HAP-1 (cell line): ENCODE measurements at regions not wholly inside any gene's neighbourhood (a gene's known extent, or its start where the extent isn't known, plus 50 kb on each side); places are given as distances from the start of the nearest gene placed in this dataset.

Experiments
- DNase-seq, 2 experiments: peaks; one replicate each; pipeline ENCODE4 v3.0.0-alpha.2; 2016 to 2020; ENCODE audit warnings: low spot score in 2 of 2
- H3K27me3 ChIP-seq: fragments of 250-450 bp; sonication (Bioruptor Pico); 2 replicates; pipeline ENCODE4 v1.5.1; 2020; ENCODE audit warnings: low read depth, mild to moderate bottlenecking, moderate library complexity
- H3K36me3 ChIP-seq: fragments of 250-450 bp; sonication (Bioruptor Pico); replicated peaks from 2 replicates; pipeline ENCODE4 v1.5.1; 2020; ENCODE audit warnings: mild to moderate bottlenecking
- H3K4me1 ChIP-seq: fragments of 250-450 bp; sonication (Bioruptor Pico); 2 replicates; pipeline ENCODE4 v1.5.1; 2020; ENCODE audit warnings: mild to moderate bottlenecking
- H3K4me3 ChIP-seq: fragments of 250-450 bp; sonication (Bioruptor Pico); 2 replicates; pipeline ENCODE4 v1.5.1; 2020; ENCODE audit warnings: mild to moderate bottlenecking, moderate library complexity
- H3K9me3 ChIP-seq: fragments of 250-450 bp; sonication (Bioruptor Pico); 2 replicates; pipeline ENCODE4 v1.5.1; 2020; ENCODE audit warnings: mild to moderate bottlenecking, moderate library complexity
- in situ Hi-C: fragments of 300-500 bp; cut with MboI; formaldehyde crosslinking; loops from 3 replicates; pipeline ENCODE4 v1.14.3; 2020; ENCODE audit warnings: low sequenced_read_pairs, inconsistent platforms, mixed read lengths

- H3K27me3 ChIP-seq = no peaks in the 10 kb centered on the region
- no peaks in the 10 kb centered on the region for H3K36me3 ChIP-seq
- peak in 1 of 2 experiments; percentile 45 for DNase-seq
- no peak overlapping the region for H3K4me3 ChIP-seq
- H3K9me3 ChIP-seq = no peaks in the 10 kb centered on the region
- no peaks in the 10 kb centered on the region for H3K4me1 ChIP-seq
- in situ Hi-C loops = no loop called here
Measured at GRCh38 chr21:35925497-35925896, 134.8 kb downstream of the SETD4 start.

- in situ Hi-C loops = no loop called here
- no peak for DNase-seq
- Histone ChIP-seq H3K4me1 (no peaks in the 10 kb centered on the region), H3K27me3 (no peaks in the 10 kb centered on the region), H3K4me3 (no peak overlapping the region), H3K36me3 (no peaks in the 10 kb centered on the region), H3K9me3 (no peaks in the 10 kb centered on the region)
Measured at GRCh38 chr21:35924714-35925301, 135.5 kb downstream of the SETD4 start.

GRCh38 chr21:35923971-35924370 lies 136.4 kb downstream of the SETD4 start:
- no peak overlapping the region for H3K4me3 ChIP-seq
- H3K9me3 ChIP-seq = no peaks in the 10 kb centered on the region
- no peaks in the 10 kb centered on the region for H3K36me3 ChIP-seq
- DNase-seq = no peak
- in situ Hi-C loops = no loop called here
- H3K4me1 ChIP-seq = no peaks in the 10 kb centered on the region
- H3K27me3 ChIP-seq = no peaks in the 10 kb centered on the region

GRCh38 chr21:35922618-35923017 lies 137.7 kb downstream of the SETD4 start:
- no peak for DNase-seq
- in situ Hi-C loops = no loop called here
- H3K4me1 ChIP-seq = no peaks in the 10 kb centered on the region

GRCh38 chr21:35921471-35921870 lies 138.9 kb downstream of the SETD4 start:
- no peak for DNase-seq
- no peaks in the 10 kb centered on the region for H3K9me3 ChIP-seq
- no peak overlapping the region for H3K4me3 ChIP-seq
- H3K4me1 ChIP-seq = no peaks in the 10 kb centered on the region
- no peaks in the 10 kb centered on the region for H3K36me3 ChIP-seq
- in situ Hi-C loops = no loop called here
- no peaks in the 10 kb centered on the region for H3K27me3 ChIP-seq

More at GRCh38 chr21:35922618-35923017, 137.7 kb downstream of the SETD4 start:
- H3K9me3 ChIP-seq = no peaks in the 10 kb centered on the region
- H3K36me3 ChIP-seq = no peaks in the 10 kb centered on the region
- H3K27me3 ChIP-seq = no peaks in the 10 kb centered on the region
- H3K4me3 ChIP-seq = no peak overlapping the region

GRCh38 chr21:35920436-35920835 lies 139.9 kb downstream of the SETD4 start:
- Histone ChIP-seq H3K36me3 (no peaks in the 10 kb centered on the region), H3K4me1 (no peaks in the 10 kb centered on the region), H3K27me3 (no peaks in the 10 kb centered on the region), H3K4me3 (no peak overlapping the region), H3K9me3 (no peaks in the 10 kb centered on the region)
- DNase-seq = no peak
- in situ Hi-C loops = no loop called here

GRCh38 chr21:35915030-35915429 lies 145.3 kb downstream of the SETD4 start:
- H3K27me3 ChIP-seq = no peaks in the 10 kb centered on the region
- H3K4me3 ChIP-seq = no peak overlapping the region
- no peaks in the 10 kb centered on the region for H3K9me3 ChIP-seq
- no peaks in the 10 kb centered on the region for H3K36me3 ChIP-seq
- peaks cover 4% of the 10 kb centered on the region for H3K4me1 ChIP-seq
- DNase-seq = peak; percentile 22 to 75
- in situ Hi-C loops = no loop called here

GRCh38 chr21:35911412-35912191 lies 148.7 kb downstream of the SETD4 start:
- no peaks in the 10 kb centered on the region for H3K27me3 ChIP-seq
- peaks cover 4% of the 10 kb centered on the region for H3K4me1 ChIP-seq
- in situ Hi-C loops = no loop called here
- no peak for DNase-seq
- no peaks in the 10 kb centered on the region for H3K9me3 ChIP-seq
- no peaks in the 10 kb centered on the region for H3K36me3 ChIP-seq
- no peak overlapping the region for H3K4me3 ChIP-seq

GRCh38 chr21:35909456-35910223 lies 150.7 kb downstream of the SETD4 start:
- no peaks in the 10 kb centered on the region for H3K36me3 ChIP-seq
- H3K4me3 ChIP-seq = no peak overlapping the region
- DNase-seq = no peak
- H3K9me3 ChIP-seq = no peaks in the 10 kb centered on the region
- peaks cover under 1% of the 10 kb centered on the region for H3K4me1 ChIP-seq
- in situ Hi-C loops = no loop called here
- H3K27me3 ChIP-seq = no peaks in the 10 kb centered on the region

GRCh38 chr21:35908311-35909078 lies 151.8 kb downstream of the SETD4 start:
- Histone ChIP-seq H3K9me3 (no peaks in the 10 kb centered on the region), H3K27me3 (no peaks in the 10 kb centered on the region), H3K4me1 (no peaks in the 10 kb centered on the region), H3K36me3 (no peaks in the 10 kb centered on the region), H3K4me3 (no peak overlapping the region)
- no peak for DNase-seq
- in situ Hi-C loops = no loop called here

GRCh38 chr21:35906586-35906985 lies 153.7 kb downstream of the SETD4 start:
- Histone ChIP-seq H3K4me3 (no peak overlapping the region), H3K27me3 (no peaks in the 10 kb centered on the region), H3K36me3 (no peaks in the 10 kb centered on the region), H3K9me3 (no peaks in the 10 kb centered on the region), H3K4me1 (no peaks in the 10 kb centered on the region)
- no peak for DNase-seq
- in situ Hi-C loops = no loop called here

GRCh38 chr21:35905963-35906345 lies 154.4 kb downstream of the SETD4 start:
- Histone ChIP-seq H3K4me1 (no peaks in the 10 kb centered on the region), H3K36me3 (no peaks in the 10 kb centered on the region), H3K27me3 (no peaks in the 10 kb centered on the region), H3K9me3 (no peaks in the 10 kb centered on the region), H3K4me3 (no peak overlapping the region)
- in situ Hi-C loops = no loop called here
- no peak for DNase-seq

- no peak overlapping the region for H3K4me3 ChIP-seq
- no peaks in the 10 kb centered on the region for H3K4me1 ChIP-seq
- in situ Hi-C loops = no loop called here
- H3K9me3 ChIP-seq = no peaks in the 10 kb centered on the region
- no peak for DNase-seq
- H3K27me3 ChIP-seq = no peaks in the 10 kb centered on the region
- no peaks in the 10 kb centered on the region for H3K36me3 ChIP-seq
Measured at GRCh38 chr21:35905096-35905962, 155.0 kb downstream of the SETD4 start.
